Fibroblast of lung (primary cell): ENCODE measurements at regions not wholly inside any gene's neighbourhood (a gene's known extent, or its start where the extent isn't known, plus 50 kb on each side); places are given as distances from the start of the nearest gene placed in this dataset.
"Not testable (repeated sequence)": the region's sequence is repeated elsewhere in the genome, so short reads cannot be mapped to it uniquely, and the experiment has no call there.

Source experiments
- DNase-seq, 2 donors: peaks; one replicate each; pipeline versions ENCODE4 v3.0.0 to v3.0.0-alpha.2; 2010; ENCODE audit warnings: low read depth in 2 of 2
- H2AFZ ChIP-seq: 2 replicates; pipeline ENCODE4 v1.5.1; 2012; ENCODE audit warnings: low read length, control low read depth, inconsistent platforms
- H3K27ac ChIP-seq: 2 replicates; pipeline ENCODE4 v1.5.1; 2011; ENCODE audit warnings: low read length, control low read depth; ENCODE audit not compliant: insufficient read depth
- H3K27me3 ChIP-seq: 2 replicates; pipeline ENCODE4 v1.5.1; 2011; ENCODE audit warnings: mild to moderate bottlenecking, low read length; ENCODE audit not compliant: control insufficient read depth, insufficient read depth
- H3K36me3 ChIP-seq: 2 replicates; pipeline ENCODE4 v1.5.1; 2011; ENCODE audit warnings: low read length; ENCODE audit not compliant: control insufficient read depth, insufficient read depth
- H3K4me1 ChIP-seq: 2 replicates; pipeline ENCODE4 v1.5.1; 2011; ENCODE audit warnings: low read length; ENCODE audit not compliant: control insufficient read depth, insufficient read depth; ENCODE audit errors: extremely low read depth
- H3K4me2 ChIP-seq: 2 replicates; pipeline ENCODE4 v1.5.1; 2011; ENCODE audit warnings: low read length, control low read depth; ENCODE audit not compliant: insufficient read depth; ENCODE audit errors: extremely low read depth
- H3K4me3 ChIP-seq, 4 experiments: fragments of 200-600 bp in 1 of 4; sonication (generic) in 1 of 4; replicated peaks in 1 of 4; 2 replicates each; pipeline ENCODE4 v1.5.1; 2011 to 2016; ENCODE audit warnings: low read length in 4 of 4, low read depth in 3 of 4, mild to moderate bottlenecking in 3 of 4, control low read depth in 2 of 4, inconsistent platforms in 1 of 4, mixed read lengths in 1 of 4; ENCODE audit not compliant: insufficient read depth in 1 of 4; ENCODE audit errors: control extremely low read depth in 1 of 4
- H3K79me2 ChIP-seq: 2 replicates; pipeline ENCODE4 v1.5.1; 2012; ENCODE audit warnings: mild to moderate bottlenecking, low read length, inconsistent platforms; ENCODE audit not compliant: control insufficient read depth, insufficient read depth
- H3K9ac ChIP-seq: 2 replicates; pipeline ENCODE4 v1.5.1; 2011; ENCODE audit warnings: mild to moderate bottlenecking, low read length, control low read depth; ENCODE audit not compliant: insufficient read depth
- H3K9me3 ChIP-seq: 2 replicates; pipeline ENCODE4 v1.5.1; 2012; ENCODE audit warnings: low read depth, low read length; ENCODE audit not compliant: control insufficient read depth, insufficient read depth
- H4K20me1 ChIP-seq: 2 replicates; pipeline ENCODE4 v1.5.1; 2011; ENCODE audit warnings: low read length; ENCODE audit not compliant: control insufficient read depth, insufficient read depth; ENCODE audit errors: extremely low read depth
- CTCF ChIP-seq, 2 donors: IDR thresholded peaks in 1 of 2; conservative IDR thresholded peaks in 1 of 2; 1 replicate in 1 of 2; 2 replicates in 1 of 2; pipeline ENCODE4 v1.5.1; 2011 to 2012; ENCODE audit warnings: low read length in 2 of 2, control low read depth in 1 of 2, inconsistent platforms in 1 of 2, low read depth in 1 of 2, mild to moderate bottlenecking in 1 of 2
- EZH2 ChIP-seq: IDR thresholded peaks from 2 replicates; pipeline ENCODE4 v1.5.1; 2012; ENCODE audit warnings: low read length, control low read depth, mild to moderate bottlenecking; ENCODE audit errors: missing control alignments

- Histone ChIP-seq H3K9ac (no peak overlapping the region), H3K36me3 (no peaks in the 10 kb centered on the region), H3K9me3 (no peaks in the 10 kb centered on the region), H3K27me3 (no peaks in the 10 kb centered on the region), H4K20me1 (no peaks in the 10 kb centered on the region), H3K79me2 (no peaks in the 10 kb centered on the region), H2AFZ (no peak overlapping the region), H3K4me1 (no peaks in the 10 kb centered on the region), H3K4me3 (no peak overlapping the region), H3K4me2 (no peak overlapping the region), H3K27ac (no peak overlapping the region)
- TF ChIP-seq CTCF (conservative IDR thresholded peaks at IDR 0.05 in 1 of 2, IDR thresholded peaks at IDR 0.05 in 1 of 2; ENCODE audit: low read depth in 1 of 2, low read length in 2 of 2): no peak
- no peak for TF ChIP-seq EZH2
- no peak for DNase-seq
Measured at GRCh38 chr17:16888413-16889087, 83.4 kb downstream of the TNFRSF13B start.

- TF ChIP-seq CTCF (conservative IDR thresholded peaks at IDR 0.05 in 1 of 2, IDR thresholded peaks at IDR 0.05 in 1 of 2; ENCODE audit: low read depth in 1 of 2, low read length in 2 of 2): no peak
- TF ChIP-seq EZH2: no peak
- DNase-seq: no peak
- no peaks in the 10 kb centered on the region for H4K20me1 ChIP-seq
Measured at GRCh38 chr17:16887523-16888095, 84.3 kb downstream of the TNFRSF13B start.

GRCh38 chr17:16886655-16887322 lies 85.1 kb downstream of the TNFRSF13B start:
- H4K20me1 ChIP-seq: no peaks in the 10 kb centered on the region
- no peaks in the 10 kb centered on the region for H3K9me3 ChIP-seq
- TF ChIP-seq CTCF (conservative IDR thresholded peaks at IDR 0.05 in 1 of 2, IDR thresholded peaks at IDR 0.05 in 1 of 2; ENCODE audit: low read depth in 1 of 2, low read length in 2 of 2) (no peak), EZH2 (no peak)
- H3K79me2 ChIP-seq: no peaks in the 10 kb centered on the region
- no peaks in the 10 kb centered on the region for H3K27me3 ChIP-seq
- H3K36me3 ChIP-seq: no peaks in the 10 kb centered on the region
- no peak for DNase-seq
- H3K4me1 ChIP-seq: no peaks in the 10 kb centered on the region
- no peak overlapping the region for H2AFZ ChIP-seq
- no peak overlapping the region for H3K4me2 ChIP-seq
- no peak overlapping the region for H3K4me3 ChIP-seq
- no peak overlapping the region for H3K27ac ChIP-seq
- no peak overlapping the region for H3K9ac ChIP-seq

More at GRCh38 chr17:16887523-16888095, 84.3 kb downstream of the TNFRSF13B start:
- H3K36me3 ChIP-seq: no peaks in the 10 kb centered on the region
- H3K4me3 ChIP-seq: no peak overlapping the region
- H3K79me2 ChIP-seq: no peaks in the 10 kb centered on the region
- no peak overlapping the region for H3K4me2 ChIP-seq
- no peak overlapping the region for H3K9ac ChIP-seq
- H3K27ac ChIP-seq: no peak overlapping the region
- no peaks in the 10 kb centered on the region for H3K27me3 ChIP-seq
- no peaks in the 10 kb centered on the region for H3K9me3 ChIP-seq
- no peak overlapping the region for H2AFZ ChIP-seq
- no peaks in the 10 kb centered on the region for H3K4me1 ChIP-seq

DNA sequence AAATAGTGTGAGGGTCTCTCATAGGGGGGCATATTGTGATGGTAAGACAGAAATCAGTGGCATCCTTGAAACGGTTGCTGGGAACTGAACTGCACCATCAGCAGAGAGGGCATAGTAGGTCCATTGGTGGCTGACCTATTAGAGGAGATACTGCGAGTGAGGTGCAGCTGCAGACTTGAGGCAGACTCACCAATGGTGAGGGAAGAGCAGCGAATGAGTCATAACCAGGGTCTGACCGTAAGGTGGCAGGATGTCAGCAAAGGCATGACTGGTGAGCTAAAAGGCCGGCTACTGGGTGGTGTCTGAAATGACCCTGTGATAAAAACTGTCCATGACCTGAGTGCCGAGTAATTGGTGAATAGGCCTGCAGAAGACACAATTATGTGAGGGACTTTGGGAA lies 86.7 kb downstream of the TNFRSF13B start:
- H4K20me1 ChIP-seq, H3K36me3 ChIP-seq, DNase-seq, H3K9me3 ChIP-seq, H2AFZ ChIP-seq, H3K4me2 ChIP-seq, H3K4me1 ChIP-seq, H3K9ac ChIP-seq, H3K79me2 ChIP-seq, H3K27me3 ChIP-seq, H3K4me3 ChIP-seq, H3K27ac ChIP-seq: not testable (repeated sequence)
